GM21515 (cell line): ENCODE measurements at regions not wholly inside any gene's neighbourhood (a gene's known extent, or its start where the extent isn't known, plus 50 kb on each side); places are given as distances from the start of the nearest gene placed in this dataset.

ENCODE experiments used
- ATAC-seq: cut with Tn5 transposase; IDR thresholded peaks from one replicate; pipeline ENCODE4 v1.9.1; 2021; ENCODE audit not compliant: unreplicated experiment

GRCh38 chr6:14915888-14916832 is 329.7 kb upstream of the JARID2 start:
- ATAC-seq = no peak

DNA sequence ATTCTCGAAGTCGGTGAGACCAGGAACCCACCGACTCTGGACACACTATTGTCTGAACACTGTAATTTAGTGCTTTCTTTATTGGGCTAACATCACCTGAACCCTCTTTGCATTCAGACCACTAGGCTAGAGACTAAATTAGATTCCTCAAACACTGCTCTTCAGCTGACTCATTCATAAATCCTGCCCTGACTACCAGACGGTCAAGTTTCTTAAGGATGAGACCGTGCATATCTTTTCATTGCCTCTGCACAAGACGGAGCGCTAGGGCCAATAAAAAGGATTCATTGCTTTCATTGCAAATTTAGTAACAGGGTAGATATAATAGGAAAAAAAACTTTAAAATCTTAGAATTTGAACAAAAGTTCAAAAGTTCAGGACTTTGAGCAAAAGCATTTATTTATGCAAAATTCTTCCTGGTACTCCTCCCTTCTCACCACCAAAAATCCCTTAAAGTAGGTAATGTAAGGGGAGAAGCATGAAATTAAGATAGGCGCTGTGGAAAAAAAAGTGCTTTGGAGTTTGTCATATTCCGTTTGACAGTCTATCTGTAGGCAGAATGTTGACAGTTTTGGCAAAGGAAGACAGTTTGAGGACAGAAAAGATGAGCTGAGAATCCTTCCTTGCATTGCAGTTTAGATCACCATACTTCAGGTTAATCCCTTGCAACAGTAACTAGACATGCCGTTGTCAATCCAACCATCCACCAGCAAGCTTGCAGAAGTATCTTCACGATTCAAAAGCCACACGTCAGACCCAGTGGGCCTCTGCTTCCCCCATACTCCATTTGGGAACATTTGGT is 328.6 kb upstream of the JARID2 start:
- no peak for ATAC-seq

- ATAC-seq = no peak
These were observed 327.5 kb upstream of the JARID2 start for GRCh38 chr6:14918200-14918907.

- ATAC-seq = no peak
These were observed 326.7 kb upstream of the JARID2 start for GRCh38 chr6:14919038-14919670.

DNA sequence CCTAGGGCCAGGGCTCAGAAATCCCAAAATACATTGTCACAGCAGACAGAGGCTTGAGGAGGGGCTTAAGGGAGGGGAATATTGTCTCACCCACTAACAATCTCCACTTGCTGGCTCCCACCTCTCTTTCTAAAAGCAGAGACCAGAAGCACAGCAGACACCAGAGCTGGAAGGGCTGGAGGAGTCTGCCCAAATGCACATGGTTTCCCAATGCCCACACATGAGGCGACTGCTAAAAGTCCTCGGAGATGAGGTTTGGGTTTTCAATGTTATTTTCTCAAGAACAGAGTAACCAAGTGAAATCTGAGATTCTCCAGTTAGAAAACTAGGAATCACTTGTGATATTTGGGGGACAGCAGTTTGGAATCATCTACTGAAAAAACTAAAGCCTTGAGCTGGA is 325.6 kb upstream of the JARID2 start:
- ATAC-seq = no peak

GRCh38 chr6:14921170-14921569 is 324.7 kb upstream of the JARID2 start:
- ATAC-seq = no peak

- no peak for ATAC-seq
These were observed 323.8 kb upstream of the JARID2 start for GRCh38 chr6:14921878-14922671.

- ATAC-seq = no peak
These were observed 323.0 kb upstream of the JARID2 start for GRCh38 chr6:14922706-14923460.

DNA sequence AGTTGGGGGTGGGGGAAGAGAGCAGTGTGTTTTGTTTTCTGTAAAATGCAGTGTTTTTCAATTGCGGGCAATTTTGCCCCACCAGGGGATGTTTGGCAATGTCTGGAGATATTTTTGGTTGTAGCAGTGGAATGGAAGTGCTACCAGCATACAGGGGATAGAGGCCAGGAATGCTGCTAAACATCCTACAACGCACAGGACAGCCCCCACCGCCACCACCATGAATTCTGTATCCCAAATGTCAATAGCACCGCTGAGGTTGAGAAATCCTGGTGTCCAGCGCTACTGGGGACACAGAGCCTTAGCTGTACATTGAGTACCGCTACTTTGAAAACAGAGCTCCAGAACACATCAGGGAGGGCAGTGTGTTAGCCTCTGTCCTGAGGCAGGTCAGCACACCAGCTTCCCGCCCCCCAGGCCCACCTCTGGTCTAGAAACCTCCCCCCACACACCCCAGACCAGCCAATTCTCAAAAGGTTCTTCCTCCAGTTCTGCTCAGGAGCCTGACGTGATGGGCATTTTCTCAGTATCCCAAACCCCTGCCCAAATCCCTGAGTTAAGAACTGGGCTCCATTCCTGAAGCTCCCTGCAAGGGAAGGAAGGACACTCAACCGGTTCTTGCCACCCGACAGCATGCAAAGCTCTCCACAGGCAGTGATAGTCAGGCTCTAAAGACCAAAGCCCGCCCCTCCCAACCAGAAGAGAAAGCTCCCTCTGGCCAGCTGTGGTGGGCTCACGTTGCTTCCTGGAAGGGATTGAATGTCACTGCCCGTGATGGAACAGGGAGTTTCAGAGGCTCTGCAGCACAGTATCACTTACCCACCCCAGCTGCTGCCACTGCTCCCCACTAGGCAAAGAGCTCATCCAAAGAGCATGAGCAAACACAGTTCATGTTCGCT is 321.5 kb upstream of the JARID2 start:
- ATAC-seq = no peak

GRCh38 chr6:14925025-14925698 is 320.7 kb upstream of the JARID2 start:
- no peak for ATAC-seq

DNA sequence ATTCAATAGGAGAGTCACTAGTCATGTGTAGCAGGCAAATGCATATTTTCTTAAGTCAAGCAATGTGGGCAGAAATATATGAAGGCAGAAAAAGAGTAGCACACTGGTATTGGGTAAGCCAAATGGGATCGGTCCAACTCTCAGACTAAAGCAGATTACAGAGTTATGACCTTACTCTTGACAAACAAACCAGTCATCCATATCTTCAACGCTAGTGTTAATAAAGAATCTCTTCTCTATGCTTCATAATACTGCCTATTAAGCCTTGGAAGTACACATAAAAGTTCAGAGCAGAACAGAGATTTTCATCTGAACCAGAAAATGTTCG is 320.2 kb upstream of the JARID2 start:
- no peak for ATAC-seq

DNA sequence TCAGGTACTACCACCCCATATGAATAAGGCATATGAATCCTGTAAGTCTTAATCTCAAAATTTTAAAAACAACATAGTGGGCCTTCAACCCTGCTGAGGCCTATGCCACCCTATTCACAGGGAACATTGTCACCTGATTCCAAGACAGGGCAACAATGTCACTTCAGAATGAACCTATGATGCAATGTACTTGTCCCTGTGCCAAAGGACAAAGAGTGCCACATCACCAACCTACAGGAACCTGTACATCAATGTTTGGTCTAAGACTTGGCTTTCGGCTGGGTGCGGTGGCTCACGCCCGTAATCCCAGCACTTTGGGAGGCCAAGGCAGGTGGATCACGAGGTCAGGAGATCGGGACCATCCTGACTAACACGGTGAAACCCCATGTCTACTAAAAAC is 318.5 kb upstream of the JARID2 start:
- no peak for ATAC-seq

GRCh38 chr6:14929291-14929690 is 316.6 kb upstream of the JARID2 start:
- ATAC-seq = no peak

GRCh38 chr6:14930366-14930989 is 315.4 kb upstream of the JARID2 start:
- no peak for ATAC-seq

- ATAC-seq = no peak
These were observed 313.2 kb upstream of the JARID2 start for GRCh38 chr6:14932485-14933182.

- ATAC-seq = no peak
These were observed 312.7 kb upstream of the JARID2 start for GRCh38 chr6:14933183-14933544.

DNA sequence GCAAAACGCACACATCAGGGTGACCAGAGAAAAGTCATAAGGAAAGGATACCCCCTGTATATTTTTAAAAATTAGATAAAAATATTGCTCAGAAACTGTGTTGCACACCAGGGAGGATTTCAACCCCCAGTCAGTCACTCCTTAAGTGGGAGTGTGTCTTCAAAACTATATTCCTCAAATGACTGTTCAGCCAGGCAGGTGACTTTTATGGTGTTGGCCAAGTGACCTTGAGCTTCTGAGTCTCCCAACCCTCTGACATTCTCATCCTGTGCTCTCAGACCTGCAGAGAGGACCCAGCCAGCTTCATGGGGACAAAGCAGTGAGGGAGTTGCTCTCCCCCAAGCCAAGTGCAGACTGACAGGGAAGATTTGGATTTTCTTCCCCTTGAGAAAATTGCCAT is 311.9 kb upstream of the JARID2 start:
- no peak for ATAC-seq
